Rectal smooth muscle tissue (tissue), 1 donor: ENCODE measurements at regions not wholly inside any gene's neighbourhood (a gene's known extent, or its start where the extent isn't known, plus 50 kb on each side); places are given as distances from the start of the nearest gene placed in this dataset.

Experiments used
- H3K27ac ChIP-seq: one replicate; pipeline ENCODE4 v1.7.0; 2013; ENCODE audit warnings: low read depth, low read length, inconsistent platforms
- H3K27me3 ChIP-seq: one replicate; pipeline ENCODE4 v1.7.0; 2013; ENCODE audit warnings: low read length; ENCODE audit not compliant: control insufficient read depth, insufficient read depth
- H3K36me3 ChIP-seq: one replicate; pipeline ENCODE4 v1.7.0; 2013; ENCODE audit warnings: low read length; ENCODE audit not compliant: control insufficient read depth, insufficient read depth
- H3K4me1 ChIP-seq: one replicate; pipeline ENCODE4 v1.7.0; 2013; ENCODE audit warnings: low read length; ENCODE audit not compliant: control insufficient read depth, insufficient read depth
- H3K4me3 ChIP-seq: one replicate; pipeline ENCODE4 v1.7.0; 2013; ENCODE audit warnings: low read length
- H3K9ac ChIP-seq: one replicate; pipeline ENCODE4 v1.7.0; 2013; ENCODE audit warnings: low read length

GRCh38 chr15:46778876-46779275 is 938.4 kb upstream of the SEMA6D start:
- Histone ChIP-seq H3K27me3 (no peaks in the 10 kb centered on the region), H3K9ac (no peak overlapping the region), H3K36me3 (no peaks in the 10 kb centered on the region), H3K4me1 (no peaks in the 10 kb centered on the region), H3K4me3 (no peak overlapping the region), H3K27ac (no peak overlapping the region)

- Histone ChIP-seq H3K4me3 (no peak overlapping the region), H3K27me3 (no peaks in the 10 kb centered on the region), H3K4me1 (no peaks in the 10 kb centered on the region), H3K36me3 (no peaks in the 10 kb centered on the region), H3K9ac (no peak overlapping the region), H3K27ac (no peak overlapping the region)
These were observed 930.6 kb upstream of the SEMA6D start for GRCh38 chr15:46786590-46787285.

DNA sequence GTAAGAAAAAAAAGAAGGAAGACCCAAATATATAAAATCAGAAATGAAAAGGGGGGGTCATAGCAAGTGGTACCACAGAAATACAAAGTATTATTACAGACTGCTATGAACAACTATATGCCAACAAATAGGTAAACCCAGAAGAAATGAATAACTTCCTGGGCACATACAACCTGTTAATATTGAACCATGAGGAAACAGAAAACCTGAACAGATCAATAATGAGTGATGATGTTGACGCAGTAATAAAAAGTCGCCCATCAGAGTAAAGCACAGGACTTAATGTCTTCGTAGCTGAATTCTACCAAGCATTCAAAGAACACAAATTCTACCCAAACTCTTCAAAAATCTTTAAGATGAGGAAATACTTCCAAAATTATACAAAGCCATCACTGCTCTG is 921.6 kb upstream of the SEMA6D start:
- Histone ChIP-seq H3K4me3 (no peak overlapping the region), H3K9ac (no peak overlapping the region), H3K27ac (no peak overlapping the region), H3K36me3 (no peaks in the 10 kb centered on the region), H3K27me3 (no peaks in the 10 kb centered on the region), H3K4me1 (no peaks in the 10 kb centered on the region)

DNA sequence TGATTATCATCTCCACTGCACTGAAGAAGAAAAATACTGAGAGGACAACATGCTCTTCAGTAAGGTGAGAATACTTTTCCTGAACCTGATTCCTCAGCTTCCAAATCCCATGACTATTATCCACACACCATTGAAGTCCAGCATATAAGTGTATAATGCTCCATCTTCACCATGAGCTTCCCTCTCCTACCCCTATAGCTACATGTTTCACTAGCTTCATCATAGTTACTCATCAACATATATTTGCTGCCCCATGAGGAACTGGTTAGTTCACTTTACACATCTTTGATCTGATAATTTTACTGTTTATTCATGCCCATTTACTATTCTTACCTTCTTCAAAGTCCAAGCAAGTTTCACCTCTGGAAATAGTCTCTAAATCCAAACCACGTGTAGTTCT is 908.5 kb upstream of the SEMA6D start:
- H3K4me1 ChIP-seq, result no peaks in the 10 kb centered on the region
- no peak overlapping the region for H3K9ac ChIP-seq
- no peaks in the 10 kb centered on the region for H3K36me3 ChIP-seq
- no peak overlapping the region for H3K27ac ChIP-seq
- no peaks in the 10 kb centered on the region for H3K27me3 ChIP-seq
- H3K4me3 ChIP-seq, result no peak overlapping the region

DNA sequence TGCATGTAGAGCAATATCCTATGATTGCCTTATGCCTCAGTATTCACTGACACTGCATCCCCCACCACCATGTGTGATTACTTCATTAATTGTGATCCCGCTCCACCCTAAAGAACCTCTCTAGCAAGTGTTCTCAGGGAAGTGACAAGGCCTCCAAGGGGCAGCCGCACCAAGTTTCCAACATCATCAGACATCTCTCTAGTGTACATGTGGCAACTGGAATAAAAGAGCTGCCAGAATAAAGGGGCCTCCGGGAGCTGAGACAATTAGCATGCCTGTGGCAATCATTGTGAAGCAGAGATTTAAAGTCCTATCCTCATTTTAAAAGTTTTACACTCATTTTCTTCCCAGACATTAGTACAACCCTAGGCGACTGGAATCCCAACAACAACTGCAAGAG is 902.1 kb upstream of the SEMA6D start:
- Histone ChIP-seq H3K4me3 (no peak overlapping the region), H3K27me3 (no peaks in the 10 kb centered on the region), H3K9ac (no peak overlapping the region), H3K27ac (no peak overlapping the region), H3K36me3 (no peaks in the 10 kb centered on the region), H3K4me1 (no peaks in the 10 kb centered on the region)

- Histone ChIP-seq H3K36me3 (no peaks in the 10 kb centered on the region), H3K9ac (no peak overlapping the region), H3K4me3 (no peak overlapping the region), H3K27ac (no peak overlapping the region), H3K27me3 (no peaks in the 10 kb centered on the region), H3K4me1 (no peaks in the 10 kb centered on the region)
These were observed 901.5 kb upstream of the SEMA6D start for GRCh38 chr15:46815765-46816164.

- no peaks in the 10 kb centered on the region for H3K4me1 ChIP-seq
- H3K36me3 ChIP-seq, result no peaks in the 10 kb centered on the region
- H3K9ac ChIP-seq, result no peak overlapping the region
- no peaks in the 10 kb centered on the region for H3K27me3 ChIP-seq
- H3K27ac ChIP-seq, result no peak overlapping the region
- no peak overlapping the region for H3K4me3 ChIP-seq
These were observed 868.6 kb upstream of the SEMA6D start for GRCh38 chr15:46848704-46849103.

- Histone ChIP-seq H3K9ac (no peak overlapping the region), H3K27ac (no peak overlapping the region), H3K4me3 (no peak overlapping the region), H3K4me1 (no peaks in the 10 kb centered on the region), H3K27me3 (no peaks in the 10 kb centered on the region), H3K36me3 (no peaks in the 10 kb centered on the region)
These were observed 863.7 kb upstream of the SEMA6D start for GRCh38 chr15:46853600-46853999.

- H3K36me3 ChIP-seq, result no peaks in the 10 kb centered on the region
- H3K27ac ChIP-seq, result no peak overlapping the region
- no peaks in the 10 kb centered on the region for H3K27me3 ChIP-seq
These were observed 862.7 kb upstream of the SEMA6D start for GRCh38 chr15:46854564-46854963.

DNA sequence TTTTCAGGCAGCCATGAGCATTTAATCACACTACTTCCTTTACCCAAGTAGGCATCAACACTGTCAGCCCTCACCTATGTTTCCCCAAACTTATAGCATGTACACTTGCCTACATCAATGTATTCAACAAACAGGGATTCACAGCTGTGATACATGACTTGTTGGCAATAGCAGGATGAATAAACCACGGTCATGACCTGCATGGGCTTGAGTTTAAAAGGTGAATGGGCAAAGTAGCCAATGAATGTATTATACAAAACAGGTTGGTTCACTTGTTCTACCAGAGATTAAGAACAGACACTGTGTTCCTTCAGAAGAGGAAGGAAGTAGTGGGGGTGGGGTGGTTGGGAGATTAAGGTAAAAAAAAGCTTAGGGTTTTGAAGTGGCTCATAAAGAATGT is 861.9 kb upstream of the SEMA6D start:
- Histone ChIP-seq H3K36me3 (no peaks in the 10 kb centered on the region), H3K27ac (no peak overlapping the region), H3K27me3 (no peaks in the 10 kb centered on the region), H3K4me1 (no peaks in the 10 kb centered on the region), H3K4me3 (no peak overlapping the region), H3K9ac (no peak overlapping the region)

More at GRCh38 chr15:46854564-46854963, 862.7 kb upstream of the SEMA6D start:
- Histone ChIP-seq H3K4me3 (no peak overlapping the region), H3K9ac (no peak overlapping the region), H3K4me1 (no peaks in the 10 kb centered on the region)

GRCh38 chr15:46856839-46857502 is 860.3 kb upstream of the SEMA6D start:
- H3K4me3 ChIP-seq, result no peak overlapping the region
- H3K27ac ChIP-seq, result no peak overlapping the region
- no peak overlapping the region for H3K9ac ChIP-seq
- H3K4me1 ChIP-seq, result no peaks in the 10 kb centered on the region
- no peaks in the 10 kb centered on the region for H3K36me3 ChIP-seq
- no peaks in the 10 kb centered on the region for H3K27me3 ChIP-seq

- Histone ChIP-seq H3K27ac (no peak overlapping the region), H3K27me3 (no peaks in the 10 kb centered on the region)
These were observed 859.2 kb upstream of the SEMA6D start for GRCh38 chr15:46858150-46858549.

GRCh38 chr15:46861796-46862195 is 855.5 kb upstream of the SEMA6D start:
- no peak overlapping the region for H3K9ac ChIP-seq
- no peaks in the 10 kb centered on the region for H3K4me1 ChIP-seq
- no peaks in the 10 kb centered on the region for H3K36me3 ChIP-seq
- H3K27ac ChIP-seq, result no peak overlapping the region
- H3K4me3 ChIP-seq, result no peak overlapping the region
- H3K27me3 ChIP-seq, result no peaks in the 10 kb centered on the region

More at GRCh38 chr15:46858150-46858549, 859.2 kb upstream of the SEMA6D start:
- no peak overlapping the region for H3K9ac ChIP-seq
- H3K36me3 ChIP-seq, result no peaks in the 10 kb centered on the region
- H3K4me3 ChIP-seq, result no peak overlapping the region
- no peaks in the 10 kb centered on the region for H3K4me1 ChIP-seq
